ENCODE measurements at regions not wholly inside any gene's neighbourhood (a gene's known extent, or its start where the extent isn't known, plus 50 kb on each side); places are given as distances from the start of the nearest gene placed in this dataset.

DNA sequence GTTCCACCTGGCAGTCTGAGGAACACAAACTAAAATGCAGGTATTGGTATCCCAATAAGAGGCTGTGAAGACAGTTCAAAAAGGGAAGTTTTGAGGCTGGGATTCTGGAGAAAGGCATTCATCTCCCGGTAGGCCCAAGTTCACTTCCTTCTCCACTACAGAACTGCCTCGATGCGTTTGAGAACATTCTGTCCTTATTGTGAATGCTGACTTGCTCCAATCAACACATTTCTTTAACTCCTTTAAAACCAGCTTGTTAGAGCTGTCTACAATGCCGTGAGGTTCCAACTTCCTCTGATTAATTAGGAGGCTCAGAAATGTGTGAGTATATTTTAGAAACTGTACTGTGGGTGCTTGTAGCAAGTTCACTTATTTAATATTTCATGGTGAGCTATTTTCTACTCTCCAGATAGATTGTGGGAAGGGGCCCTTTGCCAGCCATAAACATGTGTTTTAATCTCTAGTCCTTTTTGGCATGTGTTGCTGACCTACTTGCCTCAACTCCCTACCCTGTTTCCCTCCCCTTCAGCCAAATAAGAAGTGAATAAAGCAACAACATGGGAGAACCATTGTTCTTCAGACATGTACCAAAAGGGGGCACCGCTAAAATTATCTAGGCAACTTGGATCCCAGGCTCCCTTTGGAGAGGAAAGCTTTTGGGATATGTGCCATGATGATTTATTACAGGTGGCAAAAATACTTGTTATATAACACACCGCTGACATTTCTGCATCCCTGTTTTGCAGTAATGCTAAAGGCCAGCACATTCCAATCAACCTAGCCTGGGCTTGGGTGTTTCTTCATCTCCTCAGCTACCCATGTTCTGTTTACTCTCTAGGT, 245.6 kb downstream of the BLID start:
- TF ChIP-seq SIN3A (IDR thresholded peaks at IDR 0.05; ENCODE audit: borderline replicate concordance, insufficient read depth, low read length), result no peak
- no peak for TF ChIP-seq TAF1 (IDR thresholded peaks at IDR 0.05; ENCODE audit: borderline replicate concordance, insufficient read depth, low read length)
- TF ChIP-seq POLR2AphosphoS5 (IDR thresholded peaks at IDR 0.05; ENCODE audit: low read depth, low read length), result no peak
- TF ChIP-seq FOXP2 (optimal IDR thresholded peaks at IDR 0.05; ENCODE audit: borderline replicate concordance, extremely low read depth, extremely low read length, insufficient read depth), result no peak
- TF ChIP-seq, protein P1, sequence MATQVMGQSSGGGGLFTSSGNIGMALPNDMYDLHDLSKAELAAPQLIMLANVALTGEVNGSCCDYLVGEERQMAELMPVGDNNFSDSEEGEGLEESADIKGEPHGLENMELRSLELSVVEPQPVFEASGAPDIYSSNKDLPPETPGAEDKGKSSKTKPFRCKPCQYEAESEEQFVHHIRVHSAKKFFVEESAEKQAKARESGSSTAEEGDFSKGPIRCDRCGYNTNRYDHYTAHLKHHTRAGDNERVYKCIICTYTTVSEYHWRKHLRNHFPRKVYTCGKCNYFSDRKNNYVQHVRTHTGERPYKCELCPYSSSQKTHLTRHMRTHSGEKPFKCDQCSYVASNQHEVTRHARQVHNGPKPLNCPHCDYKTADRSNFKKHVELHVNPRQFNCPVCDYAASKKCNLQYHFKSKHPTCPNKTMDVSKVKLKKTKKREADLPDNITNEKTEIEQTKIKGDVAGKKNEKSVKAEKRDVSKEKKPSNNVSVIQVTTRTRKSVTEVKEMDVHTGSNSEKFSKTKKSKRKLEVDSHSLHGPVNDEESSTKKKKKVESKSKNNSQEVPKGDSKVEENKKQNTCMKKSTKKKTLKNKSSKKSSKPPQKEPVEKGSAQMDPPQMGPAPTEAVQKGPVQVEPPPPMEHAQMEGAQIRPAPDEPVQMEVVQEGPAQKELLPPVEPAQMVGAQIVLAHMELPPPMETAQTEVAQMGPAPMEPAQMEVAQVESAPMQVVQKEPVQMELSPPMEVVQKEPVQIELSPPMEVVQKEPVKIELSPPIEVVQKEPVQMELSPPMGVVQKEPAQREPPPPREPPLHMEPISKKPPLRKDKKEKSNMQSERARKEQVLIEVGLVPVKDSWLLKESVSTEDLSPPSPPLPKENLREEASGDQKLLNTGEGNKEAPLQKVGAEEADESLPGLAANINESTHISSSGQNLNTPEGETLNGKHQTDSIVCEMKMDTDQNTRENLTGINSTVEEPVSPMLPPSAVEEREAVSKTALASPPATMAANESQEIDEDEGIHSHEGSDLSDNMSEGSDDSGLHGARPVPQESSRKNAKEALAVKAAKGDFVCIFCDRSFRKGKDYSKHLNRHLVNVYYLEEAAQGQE (IDR thresholded peaks at IDR 0.05; ENCODE audit: insufficient read depth in 1 of 2, low read depth in 2 of 2, low read length in 2 of 2), result no peak

DNA sequence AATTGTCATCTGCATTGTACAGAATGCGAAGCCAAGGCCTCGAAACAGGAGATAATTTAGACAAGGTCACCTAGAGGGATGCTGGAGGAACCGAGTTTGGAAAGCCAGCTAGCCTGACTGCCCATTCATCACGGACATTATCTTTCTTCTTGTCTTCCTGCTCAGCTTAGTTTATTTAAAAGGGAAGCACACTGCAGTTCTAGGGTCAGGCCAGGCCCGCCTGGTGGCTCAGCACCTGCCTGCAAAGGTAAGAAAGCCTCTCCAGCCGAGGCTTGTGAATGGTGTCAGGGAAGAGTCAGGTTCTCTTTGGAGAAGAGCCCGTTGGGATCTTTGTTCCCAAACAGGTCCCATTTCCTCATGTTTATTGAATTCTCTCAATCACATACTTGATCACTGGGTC, 246.5 kb downstream of the BLID start:
- TF ChIP-seq SIN3A (IDR thresholded peaks at IDR 0.05; ENCODE audit: borderline replicate concordance, insufficient read depth, low read length) (no peak), FOXP2 (optimal IDR thresholded peaks at IDR 0.05; ENCODE audit: borderline replicate concordance, extremely low read depth, extremely low read length, insufficient read depth) (no peak), POLR2AphosphoS5 (IDR thresholded peaks at IDR 0.05; ENCODE audit: low read depth, low read length) (no peak), TAF1 (IDR thresholded peaks at IDR 0.05; ENCODE audit: borderline replicate concordance, insufficient read depth, low read length) (no peak)
- TF ChIP-seq, protein P1 (IDR thresholded peaks at IDR 0.05; ENCODE audit: insufficient read depth in 1 of 2, low read depth in 2 of 2, low read length in 2 of 2), result no peak

DNA sequence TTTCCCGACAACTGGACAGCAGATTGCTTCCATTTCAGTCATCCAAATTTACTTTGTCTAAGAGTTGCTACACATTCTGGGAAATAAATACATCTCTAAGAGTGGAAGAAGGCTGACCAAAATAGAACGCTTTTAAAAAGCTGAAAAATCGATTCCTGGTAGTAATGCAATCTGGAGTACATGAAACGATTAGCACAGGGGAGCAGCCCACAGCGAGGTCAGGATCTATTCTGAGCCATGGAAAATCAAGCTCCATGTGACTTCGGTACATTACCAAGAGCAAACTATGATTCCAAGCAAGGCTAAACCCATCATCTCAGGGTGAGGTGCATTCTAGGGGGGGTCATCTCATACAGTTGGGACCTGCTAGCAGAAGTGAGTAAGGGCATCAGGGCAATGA, 249.3 kb downstream of the BLID start:
- TF ChIP-seq SIN3A (IDR thresholded peaks at IDR 0.05; ENCODE audit: borderline replicate concordance, insufficient read depth, low read length) (no peak), POLR2AphosphoS5 (IDR thresholded peaks at IDR 0.05; ENCODE audit: low read depth, low read length) (no peak), TAF1 (IDR thresholded peaks at IDR 0.05; ENCODE audit: borderline replicate concordance, insufficient read depth, low read length) (no peak), FOXP2 (optimal IDR thresholded peaks at IDR 0.05; ENCODE audit: borderline replicate concordance, extremely low read depth, extremely low read length, insufficient read depth) (no peak)
- TF ChIP-seq, protein P1 (IDR thresholded peaks at IDR 0.05; ENCODE audit: insufficient read depth in 1 of 2, low read depth in 2 of 2, low read length in 2 of 2), result no peak

DNA sequence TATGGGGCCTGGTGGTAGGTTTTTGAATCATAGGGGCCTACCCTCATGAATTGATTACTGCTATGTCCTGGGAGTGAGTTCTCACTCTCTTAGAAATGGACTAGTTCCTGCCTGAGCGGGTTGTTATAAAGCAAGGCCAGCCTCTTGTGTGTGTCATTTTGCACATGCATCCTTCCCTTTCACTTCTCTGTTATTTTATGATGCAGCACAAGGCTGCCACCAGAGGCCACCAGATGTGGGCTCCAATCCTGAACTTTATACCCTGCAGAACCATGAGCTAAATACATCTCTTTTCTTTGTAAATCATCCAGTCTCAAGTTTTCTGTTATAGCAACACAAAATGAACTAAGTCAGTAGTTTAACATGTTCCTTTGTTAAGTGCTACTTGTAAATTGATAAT, 251.4 kb downstream of the BLID start:
- TF ChIP-seq FOXP2 (optimal IDR thresholded peaks at IDR 0.05; ENCODE audit: borderline replicate concordance, extremely low read depth, extremely low read length, insufficient read depth) (no peak), SIN3A (IDR thresholded peaks at IDR 0.05; ENCODE audit: borderline replicate concordance, insufficient read depth, low read length) (no peak), POLR2AphosphoS5 (IDR thresholded peaks at IDR 0.05; ENCODE audit: low read depth, low read length) (no peak), TAF1 (IDR thresholded peaks at IDR 0.05; ENCODE audit: borderline replicate concordance, insufficient read depth, low read length) (no peak)
- TF ChIP-seq, protein P1 (IDR thresholded peaks at IDR 0.05; ENCODE audit: insufficient read depth in 1 of 2, low read depth in 2 of 2, low read length in 2 of 2), result no peak
